H54 (cell line): ENCODE measurements at regions not wholly inside any gene's neighbourhood (a gene's known extent, or its start where the extent isn't known, plus 50 kb on each side); places are given as distances from the start of the nearest gene placed in this dataset.
"Not testable (repeated sequence)": the region's sequence is repeated elsewhere in the genome, so short reads cannot be mapped to it uniquely, and the experiment has no call there.

ENCODE experiments used
- DNase-seq: peaks from one replicate; pipeline ENCODE4 v3.0.0; 2011; ENCODE audit warnings: low spot score, mixed read lengths; ENCODE audit not compliant: insufficient read length
- FAIRE-seq: peaks from 3 replicates; lab custom pipeline; 2011; peaks lifted over from hg19 to GRCh38; lab: Jason Lieb, UNC
- POLR2A ChIP-seq: IDR thresholded peaks from 2 replicates; pipeline ENCODE4 v1.6.1; 2011; ENCODE audit warnings: low read depth, mild to moderate bottlenecking, low read length

- FAIRE-seq (no peak), DNase-seq (no peak)
- TF ChIP-seq POLR2A, result no peak
Measured at GRCh38 chr2:60352491-60353405, 200.7 kb downstream of the BCL11A start.

DNA sequence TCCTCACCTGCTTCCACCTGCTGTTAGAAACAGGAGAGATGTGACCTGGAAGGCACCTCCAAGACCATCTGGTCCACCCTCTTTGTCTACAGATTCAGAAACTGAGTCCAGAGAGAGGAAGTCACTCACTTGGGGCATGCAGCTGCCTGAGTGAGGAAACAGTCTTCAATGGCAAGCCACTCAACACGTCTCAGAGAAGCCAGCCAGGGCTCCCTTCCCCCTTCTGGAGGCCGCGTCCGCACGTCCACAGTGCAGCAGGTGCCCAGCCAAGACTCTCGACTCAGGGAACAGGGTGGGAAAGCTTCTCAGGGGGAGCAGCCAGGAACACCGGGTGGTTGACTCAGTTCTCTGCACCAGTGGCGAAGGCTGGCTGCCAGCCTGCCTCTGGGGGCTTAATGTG is 201.7 kb downstream of the BCL11A start:
- no peak for TF ChIP-seq POLR2A
- DNase-seq (no peak), FAIRE-seq (no peak)

- DNase-seq, result no peak
- FAIRE-seq, result no peak
- TF ChIP-seq POLR2A, result no peak
Measured at GRCh38 chr2:60351321-60351720, 202.1 kb downstream of the BCL11A start.

GRCh38 chr2:60350791-60351190 is 202.7 kb downstream of the BCL11A start:
- no peak for TF ChIP-seq POLR2A
- DNase-seq, result no peak
- FAIRE-seq, result no peak

DNA sequence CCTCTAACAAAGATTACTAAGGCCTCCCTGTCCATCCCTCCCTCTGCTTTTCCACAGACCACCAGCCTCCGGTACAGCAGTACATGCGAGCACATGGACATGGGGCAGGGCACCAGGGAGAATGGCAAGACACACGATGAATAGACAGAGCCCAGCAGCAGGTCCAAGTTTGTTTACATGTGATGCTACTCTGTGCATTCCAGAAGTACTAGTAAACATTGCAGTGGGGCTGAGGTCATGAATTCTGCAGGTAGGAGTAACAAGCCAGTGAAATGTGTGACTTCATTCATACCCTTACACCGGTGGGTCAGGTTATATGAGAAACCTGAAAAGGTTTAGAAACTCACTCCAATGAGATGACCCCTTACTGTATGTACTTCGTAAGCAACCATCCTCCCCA is 205.7 kb downstream of the BCL11A start:
- no peak for FAIRE-seq
- TF ChIP-seq POLR2A, result no peak
- no peak for DNase-seq

GRCh38 chr2:60342491-60342890 is 211.0 kb downstream of the BCL11A start:
- DNase-seq, FAIRE-seq: not testable (repeated sequence)

DNA sequence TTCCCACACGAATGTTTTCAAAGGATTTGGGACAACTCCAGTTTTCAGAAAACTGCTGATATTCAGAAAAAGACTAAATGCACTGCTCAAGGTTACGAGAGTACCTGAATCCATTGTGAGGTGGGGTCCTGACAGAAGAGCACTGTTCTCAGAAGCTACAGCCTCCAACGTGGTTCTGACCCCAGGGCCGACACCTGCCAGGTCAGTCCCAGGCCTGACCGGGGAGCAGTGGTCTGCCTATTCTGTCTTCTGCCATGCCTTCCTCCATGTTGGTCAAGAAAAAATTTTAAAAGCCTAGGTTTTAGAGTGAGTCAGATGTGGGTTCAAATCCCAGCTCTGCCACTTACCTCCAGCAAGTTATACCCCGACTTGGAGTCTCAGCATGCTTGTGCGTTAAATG is 212.3 kb downstream of the BCL11A start:
- no peak for TF ChIP-seq POLR2A
- DNase-seq (no peak), FAIRE-seq (no peak)

DNA sequence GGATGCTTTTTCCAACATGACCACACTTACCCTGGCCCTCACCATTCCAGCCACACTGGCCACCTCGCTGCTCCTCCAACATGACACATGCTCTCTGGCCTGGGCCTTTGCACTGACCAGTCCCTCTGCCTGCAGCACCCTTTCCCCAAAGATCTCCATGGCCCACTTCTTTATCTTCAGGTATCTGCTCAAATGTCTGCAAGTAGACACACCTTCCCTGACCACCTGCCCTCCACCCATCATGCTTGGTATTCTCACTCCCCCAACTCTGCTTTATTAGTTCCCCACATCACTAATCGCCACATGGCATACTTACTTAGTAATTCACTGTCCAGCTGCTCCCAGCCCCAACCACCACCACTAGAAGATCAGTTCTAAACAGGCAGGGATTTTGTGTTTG is 214.2 kb downstream of the BCL11A start:
- no peak for TF ChIP-seq POLR2A
- no peak for FAIRE-seq
- DNase-seq, result no peak

DNA sequence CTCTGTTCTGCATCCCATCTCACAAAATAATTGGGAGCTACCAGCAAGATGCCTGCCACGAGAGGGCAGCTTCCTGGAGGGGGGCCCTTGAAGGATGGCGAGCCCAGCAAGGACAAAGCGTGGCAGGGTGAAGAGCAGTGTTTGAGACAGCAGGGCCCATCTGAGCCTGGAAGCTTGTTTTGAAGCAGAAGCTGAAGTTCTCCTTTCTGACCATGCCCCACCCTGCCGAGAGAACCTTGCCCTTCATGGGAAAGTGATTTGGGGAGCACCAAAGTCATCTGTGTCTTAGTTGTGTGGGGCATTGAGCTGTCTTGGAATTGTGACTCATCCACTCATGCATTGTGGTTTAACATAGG is 216.3 kb downstream of the BCL11A start:
- no peak for FAIRE-seq
- DNase-seq, result no peak
- TF ChIP-seq POLR2A, result no peak

DNA sequence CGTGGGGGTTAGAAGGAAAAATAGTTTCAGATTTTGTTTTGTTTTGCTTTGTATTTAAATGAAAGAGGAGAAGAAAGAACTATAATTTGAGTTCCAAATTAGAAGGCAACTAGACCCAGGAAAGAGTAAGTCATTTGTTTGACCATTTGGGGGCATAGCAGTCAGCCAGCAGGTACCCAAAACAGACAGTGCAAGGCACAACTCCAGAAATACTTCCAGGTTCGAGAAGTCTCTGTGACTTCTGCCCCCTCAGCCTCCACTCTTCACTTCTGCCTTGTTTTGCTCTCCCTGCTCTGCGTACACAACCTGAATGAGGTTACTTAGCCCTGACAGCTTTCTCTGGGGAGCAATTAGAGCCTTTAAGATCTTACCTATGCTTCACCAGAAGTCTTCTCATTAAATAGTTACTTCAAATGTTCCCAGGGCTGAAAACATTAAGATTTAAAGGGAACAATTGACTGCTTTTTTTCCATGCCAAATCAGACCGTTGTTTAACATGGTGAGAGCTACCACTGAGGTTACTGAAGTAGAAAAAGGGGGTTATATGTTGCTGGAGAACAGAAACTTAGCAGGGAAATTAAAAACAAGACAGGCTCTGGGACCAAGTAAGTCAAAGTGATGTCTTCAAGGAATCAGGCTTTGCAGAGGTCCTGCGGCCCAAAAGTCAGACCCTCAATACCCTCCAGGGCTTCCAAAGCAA is 216.9 kb downstream of the BCL11A start:
- FAIRE-seq (no peak), DNase-seq (no peak)
- TF ChIP-seq POLR2A, result no peak

DNA sequence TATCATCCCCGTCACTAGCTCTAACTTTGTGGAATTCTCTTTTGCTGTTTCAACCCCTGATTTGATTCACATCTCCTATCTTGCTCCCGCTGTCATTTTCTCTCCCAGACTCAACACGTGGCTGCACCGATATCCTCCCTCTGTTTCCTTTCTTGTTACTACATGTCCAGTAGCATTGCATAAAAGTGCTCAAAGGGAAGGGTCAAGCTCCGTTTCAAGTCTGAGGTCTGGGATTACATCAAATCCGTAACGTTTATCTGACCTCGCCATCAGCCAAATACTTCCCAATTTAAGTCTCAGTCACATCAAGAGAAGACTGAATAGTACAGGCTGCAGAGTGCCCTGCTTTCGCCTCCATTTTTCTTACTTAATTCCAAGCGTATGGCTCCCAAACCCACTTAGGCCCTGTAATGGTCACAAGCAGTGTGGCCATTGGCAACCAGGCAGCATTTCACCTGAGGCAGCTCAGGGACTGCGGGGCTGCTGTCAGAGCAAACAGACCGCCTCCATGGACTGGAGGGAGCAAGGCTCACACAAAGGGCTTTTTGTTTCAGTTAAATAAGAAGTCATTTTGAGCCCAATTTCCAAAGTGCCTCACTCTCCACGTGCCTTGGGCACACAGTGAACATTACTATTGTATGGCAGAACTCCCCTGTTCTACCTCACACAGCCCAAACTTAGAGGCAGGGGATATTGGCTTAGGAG is 217.8 kb downstream of the BCL11A start:
- DNase-seq (no peak), FAIRE-seq (no peak)
- TF ChIP-seq POLR2A, result no peak

- FAIRE-seq (no peak), DNase-seq (no peak)
- no peak for TF ChIP-seq POLR2A
Measured at GRCh38 chr2:60334610-60335009, 218.8 kb downstream of the BCL11A start.

- FAIRE-seq, result no peak
- TF ChIP-seq POLR2A, result no peak
- DNase-seq, result no peak
Measured at GRCh38 chr2:60333264-60333663, 220.2 kb downstream of the BCL11A start.
